Fibroblast of gingiva (primary cell): ENCODE measurements at regions not wholly inside any gene's neighbourhood (a gene's known extent, or its start where the extent isn't known, plus 50 kb on each side); places are given as distances from the start of the nearest gene placed in this dataset.
A peak's percentile ranks its signal among the peaks of the same experiment; 100 is the strongest.
"Not testable (repeated sequence)": the region's sequence is repeated elsewhere in the genome, so short reads cannot be mapped to it uniquely, and the experiment has no call there.

Experiments
- DNase-seq: peaks from one replicate; pipeline ENCODE4 v3.0.0-alpha.2; 2011; ENCODE audit warnings: low read depth

DNA sequence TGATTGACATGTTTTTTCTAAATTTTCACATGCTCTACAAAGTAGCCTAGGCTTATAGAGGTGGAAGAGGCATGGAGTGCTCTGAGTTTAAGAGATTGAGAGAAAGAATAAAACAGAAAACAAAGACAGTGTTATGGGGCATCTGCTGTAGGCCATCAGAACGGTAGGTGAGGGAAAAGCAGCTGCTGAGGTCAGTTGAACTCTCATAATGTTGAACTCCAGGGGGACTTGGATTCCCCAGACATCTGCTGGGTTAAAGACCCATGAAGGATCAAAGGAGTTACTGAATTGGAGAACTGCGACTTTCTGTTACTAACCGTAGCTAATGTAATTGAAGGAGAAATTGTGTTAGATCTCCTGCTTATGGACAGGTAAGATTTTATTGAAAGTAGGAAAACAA lies 333.9 kb downstream of the TFAP2B start:
- no peak for DNase-seq

DNA sequence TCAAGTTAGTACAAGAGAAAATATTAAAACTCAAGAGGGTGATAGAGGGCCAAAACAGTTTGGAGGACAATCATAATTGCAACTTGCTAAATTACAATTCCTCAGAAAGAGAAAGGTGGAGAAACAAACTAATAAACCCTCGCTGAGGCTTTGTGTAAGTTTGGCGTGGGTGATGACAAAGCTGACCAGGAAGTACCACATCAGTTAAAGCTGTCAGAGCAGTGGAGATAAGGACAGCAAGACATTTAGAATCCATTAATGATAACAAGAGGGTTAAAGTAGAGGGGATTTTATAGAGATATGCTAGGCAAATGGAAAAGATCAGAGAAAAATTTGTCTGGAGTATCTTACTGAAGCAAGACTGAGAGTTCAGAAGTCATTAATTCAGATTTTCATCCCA lies 334.4 kb downstream of the TFAP2B start:
- no peak for DNase-seq

GRCh38 chr6:51154925-51155324 lies 336.3 kb downstream of the TFAP2B start:
- not testable (repeated sequence) for DNase-seq

GRCh38 chr6:51159260-51159659 lies 340.6 kb downstream of the TFAP2B start:
- DNase-seq, result not testable (repeated sequence)

GRCh38 chr6:51161752-51162151 lies 343.1 kb downstream of the TFAP2B start:
- no peak for DNase-seq

- DNase-seq, result peak; percentile 21
These were observed 345.3 kb downstream of the TFAP2B start for GRCh38 chr6:51163843-51164529.

GRCh38 chr6:51166914-51167313 lies 348.2 kb downstream of the TFAP2B start:
- DNase-seq, result no peak

DNA sequence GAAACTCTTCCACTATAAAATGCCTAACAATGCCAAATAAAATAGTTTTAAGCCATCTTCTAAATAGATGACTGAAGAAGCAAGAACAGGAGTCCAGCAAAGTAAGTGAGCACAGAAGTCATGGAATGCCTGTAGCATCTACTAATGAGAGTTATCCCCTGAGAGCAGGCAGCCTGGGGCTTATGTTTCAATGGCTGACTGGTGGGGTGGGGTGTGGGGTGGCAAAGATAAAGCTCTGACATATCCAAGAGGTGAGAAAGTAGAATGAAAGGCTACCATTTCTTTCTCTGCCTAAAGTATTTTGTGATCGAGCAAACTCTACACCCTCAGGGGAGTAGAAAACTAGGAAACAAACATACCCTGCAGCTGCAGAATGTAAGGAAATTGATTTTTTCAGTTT lies 348.8 kb downstream of the TFAP2B start:
- no peak for DNase-seq

- DNase-seq, result no peak
These were observed 364.2 kb downstream of the TFAP2B start for GRCh38 chr6:51182827-51183226.

GRCh38 chr6:51184046-51184445 lies 365.4 kb downstream of the TFAP2B start:
- DNase-seq, result no peak

DNA sequence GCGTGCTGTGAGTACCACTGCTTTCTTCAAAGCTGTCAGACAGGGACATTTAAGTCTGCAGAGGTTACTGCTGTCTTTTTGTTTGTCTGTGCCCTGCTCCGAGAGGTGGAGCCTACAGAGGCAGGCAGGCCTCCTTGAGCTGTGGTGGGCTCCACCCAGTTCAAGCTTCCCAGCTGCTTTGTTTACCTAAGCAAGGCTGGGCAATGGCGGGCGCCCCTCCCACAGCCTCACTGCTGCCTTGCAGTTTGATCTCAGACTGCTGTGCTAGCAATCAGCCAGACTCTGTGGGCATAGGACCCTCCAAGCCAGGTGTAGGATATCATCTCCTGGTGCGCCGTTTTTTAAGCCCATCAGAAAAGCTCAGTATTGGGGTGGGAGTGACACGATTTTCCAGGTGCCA lies 374.5 kb downstream of the TFAP2B start:
- DNase-seq, result not testable (repeated sequence)

DNA sequence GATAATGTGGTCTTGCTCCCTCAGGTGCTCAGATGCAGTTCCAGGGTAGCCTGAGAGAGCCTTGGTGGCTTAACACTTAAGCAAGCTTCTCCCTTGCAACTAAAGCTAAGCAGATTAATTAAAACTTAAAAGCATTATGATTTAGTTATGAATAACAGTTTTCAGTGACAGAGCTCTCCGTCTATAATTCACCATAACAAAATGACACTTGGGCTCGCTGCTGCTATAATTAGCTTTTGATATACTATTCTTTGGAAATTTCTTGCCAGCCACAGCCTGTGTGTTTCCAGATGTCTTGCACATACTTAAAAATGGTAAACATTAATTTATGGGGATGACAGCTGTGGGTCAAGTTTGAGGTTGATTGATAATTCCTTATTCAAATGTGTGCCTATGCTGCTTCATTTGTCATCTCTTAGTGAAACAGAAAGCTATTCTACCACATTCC lies 380.5 kb downstream of the TFAP2B start:
- DNase-seq, result no peak

GRCh38 chr6:51199733-51200260 lies 381.1 kb downstream of the TFAP2B start:
- DNase-seq, result peak; percentile 49

- no peak for DNase-seq
These were observed 382.0 kb downstream of the TFAP2B start for GRCh38 chr6:51200676-51201075.

DNA sequence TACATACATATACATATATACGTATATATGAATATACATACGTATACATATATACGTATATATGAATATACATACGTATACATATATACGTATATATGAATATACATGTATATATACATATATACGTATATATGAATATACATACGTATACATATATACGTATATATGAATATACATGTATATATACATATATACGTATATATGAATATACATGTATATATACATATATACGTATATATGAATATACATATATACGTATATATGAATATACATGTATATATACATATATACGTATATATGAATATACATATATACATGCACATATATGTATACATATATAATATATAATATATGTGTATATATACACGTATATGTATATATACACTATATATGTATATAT lies 384.0 kb downstream of the TFAP2B start:
- DNase-seq, result not testable (repeated sequence)

- DNase-seq, result no peak
These were observed 384.8 kb downstream of the TFAP2B start for GRCh38 chr6:51203504-51203903.

- not testable (repeated sequence) for DNase-seq
These were observed 388.0 kb downstream of the TFAP2B start for GRCh38 chr6:51206686-51207085.

GRCh38 chr6:51209651-51210050 lies 391.0 kb downstream of the TFAP2B start:
- DNase-seq, result no peak

DNA sequence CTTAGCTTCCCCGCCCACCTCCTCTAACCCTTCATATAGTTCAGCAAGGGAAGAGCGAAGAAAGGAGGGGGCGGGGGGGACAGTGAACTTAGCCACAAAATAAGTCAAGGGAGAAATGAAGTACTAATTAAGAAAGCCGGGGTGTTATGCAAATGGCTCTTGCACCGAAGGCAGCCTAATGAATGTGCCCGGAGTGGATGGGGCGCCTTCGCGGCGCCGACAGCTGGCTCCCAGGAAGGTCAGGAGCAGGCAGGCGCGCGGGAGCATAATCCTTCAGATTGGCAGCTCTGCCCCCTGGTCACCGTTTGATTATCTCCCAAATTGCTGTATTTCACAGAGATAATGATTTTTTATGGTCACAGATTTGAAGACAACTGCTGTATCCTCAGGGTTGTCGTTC lies 395.1 kb downstream of the TFAP2B start:
- no peak for DNase-seq

GRCh38 chr6:51214442-51214841 lies 395.8 kb downstream of the TFAP2B start:
- DNase-seq, result no peak

DNA sequence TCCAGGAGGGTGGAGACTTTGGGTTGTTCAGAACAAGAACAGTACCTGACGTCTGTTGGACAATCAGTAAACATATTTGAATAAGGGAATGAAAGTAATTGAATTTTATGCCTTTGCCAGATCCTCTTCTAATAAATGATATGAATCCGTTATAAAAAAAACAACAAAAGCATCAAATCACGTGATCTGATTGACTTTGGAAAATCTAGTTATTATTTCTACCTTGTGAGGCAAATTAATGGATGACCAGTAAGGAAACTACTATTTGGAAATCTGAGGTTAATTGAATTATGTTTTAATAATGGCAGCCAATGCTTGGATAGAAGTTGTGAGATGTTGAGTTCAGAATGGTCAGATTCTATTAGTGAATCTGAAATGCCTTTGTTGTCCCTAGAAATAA lies 399.5 kb downstream of the TFAP2B start:
- DNase-seq, result no peak

GRCh38 chr6:51224580-51225240 lies 406.0 kb downstream of the TFAP2B start:
- not testable (repeated sequence) for DNase-seq

- no peak for DNase-seq
These were observed 422.7 kb downstream of the TFAP2B start for GRCh38 chr6:51241376-51241775.

GRCh38 chr6:51249798-51250197 lies 431.1 kb downstream of the TFAP2B start:
- no peak for DNase-seq
